HEK293 (cell line): ENCODE measurements at regions not wholly inside any gene's neighbourhood (a gene's known extent, or its start where the extent isn't known, plus 50 kb on each side); places are given as distances from the start of the nearest gene placed in this dataset.

ENCODE experiments used
- ZNF629 ChIP-seq: fragments of 450-650 bp; formaldehyde crosslinking; IDR thresholded peaks from 2 replicates; pipeline ENCODE4 v1.5.1; 2017; ENCODE audit warnings: missing biosample characterization, missing genetic modification characterization
- TF ChIP-seq, protein P1 (sequence below): fragments of 450-650 bp; formaldehyde crosslinking; IDR thresholded peaks from 2 replicates; pipeline ENCODE4 v1.5.1; 2016; ENCODE audit warnings: missing biosample characterization, missing genetic modification characterization

DNA sequence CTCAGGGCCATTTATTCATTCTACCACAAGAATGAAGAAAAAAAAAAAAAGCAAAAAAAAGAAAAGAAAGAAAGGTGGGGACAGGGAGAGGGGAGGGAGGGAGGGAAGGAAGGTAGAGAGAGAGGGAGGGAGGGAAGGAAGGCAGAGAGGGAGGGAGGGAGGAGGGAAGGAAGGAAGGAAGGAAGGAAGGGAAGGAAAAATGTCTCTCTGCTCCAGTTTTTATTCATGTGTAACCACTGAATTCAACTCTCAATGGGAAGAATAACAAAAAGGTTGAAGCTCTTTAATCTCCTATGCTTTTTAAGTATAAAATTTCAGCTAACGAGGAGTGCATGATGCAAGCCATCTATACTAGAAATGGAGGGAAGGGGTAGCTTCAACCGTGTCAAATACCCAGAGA is 287.3 kb downstream of the MREG start:
- TF ChIP-seq, protein P1, sequence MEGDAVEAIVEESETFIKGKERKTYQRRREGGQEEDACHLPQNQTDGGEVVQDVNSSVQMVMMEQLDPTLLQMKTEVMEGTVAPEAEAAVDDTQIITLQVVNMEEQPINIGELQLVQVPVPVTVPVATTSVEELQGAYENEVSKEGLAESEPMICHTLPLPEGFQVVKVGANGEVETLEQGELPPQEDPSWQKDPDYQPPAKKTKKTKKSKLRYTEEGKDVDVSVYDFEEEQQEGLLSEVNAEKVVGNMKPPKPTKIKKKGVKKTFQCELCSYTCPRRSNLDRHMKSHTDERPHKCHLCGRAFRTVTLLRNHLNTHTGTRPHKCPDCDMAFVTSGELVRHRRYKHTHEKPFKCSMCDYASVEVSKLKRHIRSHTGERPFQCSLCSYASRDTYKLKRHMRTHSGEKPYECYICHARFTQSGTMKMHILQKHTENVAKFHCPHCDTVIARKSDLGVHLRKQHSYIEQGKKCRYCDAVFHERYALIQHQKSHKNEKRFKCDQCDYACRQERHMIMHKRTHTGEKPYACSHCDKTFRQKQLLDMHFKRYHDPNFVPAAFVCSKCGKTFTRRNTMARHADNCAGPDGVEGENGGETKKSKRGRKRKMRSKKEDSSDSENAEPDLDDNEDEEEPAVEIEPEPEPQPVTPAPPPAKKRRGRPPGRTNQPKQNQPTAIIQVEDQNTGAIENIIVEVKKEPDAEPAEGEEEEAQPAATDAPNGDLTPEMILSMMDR (tag by site-specific recombination): no peak
- no peak for TF ChIP-seq ZNF629
